Fibroblast of skin of back (primary cell): ENCODE measurements at regions not wholly inside any gene's neighbourhood (a gene's known extent, or its start where the extent isn't known, plus 50 kb on each side); places are given as distances from the start of the nearest gene placed in this dataset.
A peak's percentile ranks its signal among the peaks of the same experiment; 100 is the strongest.

Experiments
- DNase-seq: peaks from one replicate; pipeline ENCODE4 v3.0.0-alpha.2; 2013

DNA sequence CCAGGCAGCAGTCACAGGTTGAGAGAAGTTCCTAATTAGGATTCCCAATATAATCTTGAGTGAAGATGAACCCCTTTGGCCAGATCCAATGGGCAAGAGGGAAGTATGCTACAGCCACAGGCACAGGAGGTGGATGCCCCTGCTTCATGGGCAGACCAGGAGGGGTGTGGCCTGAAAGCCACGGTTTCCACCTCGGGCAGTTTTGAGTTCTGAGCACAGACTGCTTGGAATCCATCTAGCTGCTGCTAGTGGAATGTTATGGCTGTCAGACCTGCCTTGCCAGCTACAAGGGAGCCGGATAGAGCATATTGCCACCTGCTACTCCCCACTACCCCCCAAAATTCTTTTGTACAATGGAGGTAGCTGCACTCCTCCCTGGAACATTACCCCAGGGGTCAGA is 672.9 kb downstream of the HACE1 start:
- DNase-seq: no peak

GRCh38 chr6:104183816-104184435 is 675.8 kb downstream of the HACE1 start:
- no peak for DNase-seq

- DNase-seq: peak; percentile 16
These were observed 676.9 kb downstream of the HACE1 start for GRCh38 chr6:104182811-104183210.

- no peak for DNase-seq
These were observed 686.1 kb downstream of the HACE1 start for GRCh38 chr6:104173668-104174067.

DNA sequence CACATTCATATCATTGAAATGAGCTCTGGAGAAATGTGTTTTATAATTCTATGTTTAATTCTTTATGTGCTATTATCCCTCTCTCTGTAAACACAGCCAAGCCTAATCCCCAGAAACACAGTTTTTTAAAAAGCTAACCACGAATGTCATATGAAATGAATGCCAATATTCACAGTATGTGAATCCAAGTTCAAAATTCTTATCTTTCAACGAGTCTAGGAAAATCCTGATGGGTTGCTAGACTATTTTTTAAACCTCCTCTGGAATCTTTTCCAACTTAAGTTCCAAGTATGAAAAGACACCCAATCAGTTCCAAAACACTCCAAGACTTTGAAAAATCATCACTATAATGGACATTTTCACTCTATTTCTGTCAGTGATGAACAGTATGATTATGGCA is 689.3 kb downstream of the HACE1 start:
- DNase-seq: no peak

- no peak for DNase-seq
These were observed 693.6 kb downstream of the HACE1 start for GRCh38 chr6:104166055-104166668.

- peak; percentile 75 for DNase-seq
These were observed 697.6 kb downstream of the HACE1 start for GRCh38 chr6:104162036-104162669.

GRCh38 chr6:104159045-104159618 is 700.6 kb downstream of the HACE1 start:
- DNase-seq: no peak

GRCh38 chr6:104143757-104144156 is 716.0 kb downstream of the HACE1 start:
- no peak for DNase-seq

DNA sequence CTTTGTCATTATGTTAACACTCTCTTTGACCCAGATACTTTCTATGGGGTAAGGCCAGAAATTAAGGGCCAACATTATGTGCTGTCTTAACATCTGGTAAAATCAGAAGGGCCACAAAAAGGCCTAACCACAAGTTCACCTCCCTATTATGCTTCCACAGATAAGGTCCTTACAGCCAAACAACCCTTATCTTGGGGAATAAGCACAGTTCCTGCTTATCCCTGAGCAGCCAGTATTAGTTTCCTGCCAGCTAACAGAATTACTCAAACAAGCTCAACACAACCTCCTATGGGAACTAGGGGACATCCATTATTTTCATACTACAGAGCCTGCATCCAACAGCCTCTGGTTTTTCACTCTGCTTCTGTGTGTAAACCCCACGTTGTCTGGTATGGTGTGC is 724.8 kb downstream of the HACE1 start:
- DNase-seq: no peak

GRCh38 chr6:104130343-104130742 is 729.4 kb downstream of the HACE1 start:
- DNase-seq: no peak

GRCh38 chr6:104126315-104127005 is 733.3 kb downstream of the HACE1 start:
- DNase-seq: peak; percentile 82

- DNase-seq: no peak
These were observed 736.5 kb downstream of the HACE1 start for GRCh38 chr6:104123227-104123626.

DNA sequence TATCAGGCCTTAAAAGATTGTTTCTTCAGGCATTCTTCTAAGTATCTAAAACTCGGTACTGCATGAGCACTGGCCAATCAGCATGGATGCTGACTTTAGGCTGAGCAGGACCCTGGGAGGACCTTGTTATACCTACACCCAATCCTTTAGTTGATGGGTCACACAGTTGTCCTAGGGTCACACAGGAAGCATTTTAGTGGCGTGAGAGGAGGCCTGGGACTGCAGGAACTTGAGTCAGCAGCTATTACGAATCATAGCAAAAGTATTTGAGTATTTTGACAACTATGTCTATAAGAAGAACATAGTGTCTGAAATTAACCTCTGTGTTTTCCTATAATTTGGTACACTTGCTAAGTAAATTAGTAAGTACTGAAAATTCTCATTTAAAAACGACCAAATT is 741.4 kb downstream of the HACE1 start:
- peak; percentile 90 for DNase-seq

- no peak for DNase-seq
These were observed 749.9 kb downstream of the HACE1 start for GRCh38 chr6:104109806-104110205.

DNA sequence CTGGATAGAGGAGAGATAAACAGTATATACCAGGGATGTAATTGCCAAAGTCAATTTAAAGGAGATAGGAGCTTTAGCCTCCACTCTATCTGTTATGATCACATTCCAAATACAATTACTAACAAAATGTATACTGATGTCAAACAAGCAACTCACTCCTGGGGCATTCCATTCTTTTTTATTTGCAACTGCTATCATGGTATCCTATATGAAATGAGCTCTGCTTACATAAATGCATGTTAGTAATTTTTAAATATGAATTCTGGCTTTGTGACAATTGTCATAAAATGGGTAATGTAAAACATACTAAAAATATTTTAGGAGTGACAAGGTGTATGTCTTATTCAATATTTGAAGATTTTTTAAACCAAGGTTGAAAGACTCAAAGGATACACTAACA is 751.1 kb downstream of the HACE1 start:
- DNase-seq: no peak

DNA sequence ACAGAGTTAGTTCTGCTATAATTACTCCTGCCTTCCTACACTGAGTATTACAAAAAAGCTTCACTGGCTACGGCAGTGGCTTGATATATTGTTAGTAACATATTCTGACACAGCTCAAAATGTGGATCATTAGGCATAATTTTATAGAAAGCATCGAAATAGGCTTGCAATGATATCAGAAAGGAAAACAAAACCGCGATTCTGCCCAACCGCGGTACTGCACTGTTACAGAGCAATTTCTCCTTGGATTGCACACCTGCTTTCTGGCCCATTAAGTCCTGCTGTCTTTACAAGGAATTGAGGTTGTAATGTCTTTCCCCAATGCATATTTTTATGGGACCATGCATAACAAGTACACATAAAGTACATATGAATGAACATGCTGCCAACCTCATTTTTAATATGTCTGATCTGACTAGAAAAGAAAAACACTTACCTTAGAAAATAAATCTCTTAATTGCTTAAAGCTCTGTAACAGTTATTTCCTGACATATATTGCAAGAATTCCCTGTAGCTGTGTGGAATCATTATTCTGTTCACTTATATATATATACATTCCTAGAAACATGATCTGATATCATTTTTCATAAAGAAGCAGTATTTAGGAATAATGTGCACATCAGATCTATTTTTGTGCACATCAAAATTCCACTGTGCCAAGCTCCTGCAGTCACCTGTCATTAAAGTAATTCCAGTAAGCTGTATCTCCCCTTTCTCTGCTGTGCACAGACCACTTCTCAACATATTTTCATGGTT is 763.9 kb downstream of the HACE1 start:
- DNase-seq: no peak

DNA sequence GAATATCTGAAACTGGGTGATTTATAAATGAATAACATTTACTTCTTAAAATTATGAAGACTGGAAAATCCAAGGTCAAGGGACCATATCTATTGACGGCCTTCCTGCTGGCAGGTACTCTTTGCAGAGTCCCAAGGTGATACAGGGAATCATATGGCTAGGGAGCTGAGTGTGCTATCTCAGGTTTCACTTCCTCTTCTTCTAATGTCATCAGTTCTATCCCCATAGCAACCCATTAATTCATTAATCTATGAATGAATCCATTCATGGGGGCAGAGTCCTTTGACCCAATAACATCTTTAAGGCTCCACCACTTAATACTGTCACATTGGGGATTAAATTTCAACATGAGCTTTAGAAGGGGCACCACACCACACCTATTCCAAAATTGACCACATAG is 772.0 kb downstream of the HACE1 start:
- DNase-seq: no peak

- DNase-seq: no peak
These were observed 791.4 kb downstream of the HACE1 start for GRCh38 chr6:104068281-104068680.

GRCh38 chr6:104064876-104065275 is 794.8 kb downstream of the HACE1 start:
- no peak for DNase-seq

DNA sequence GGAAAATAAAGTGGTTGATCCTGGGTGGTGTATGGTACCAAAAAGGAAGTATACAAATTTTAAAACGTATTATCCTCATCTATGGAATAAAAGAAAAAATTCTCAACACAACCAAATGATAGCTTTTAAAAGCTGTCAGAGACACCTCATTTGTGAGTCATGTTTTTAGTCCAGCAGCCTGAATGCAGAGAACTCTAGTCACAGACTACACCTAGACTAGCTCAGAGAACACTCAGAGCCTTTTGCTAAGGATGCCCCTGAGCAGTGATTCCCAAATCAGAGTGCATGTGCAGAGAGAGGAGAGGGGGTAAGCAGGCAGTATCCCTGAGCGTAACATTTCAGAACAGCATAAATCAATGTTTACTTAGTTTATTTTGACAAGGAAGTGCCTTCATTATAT is 809.3 kb downstream of the HACE1 start:
- DNase-seq: no peak

DNA sequence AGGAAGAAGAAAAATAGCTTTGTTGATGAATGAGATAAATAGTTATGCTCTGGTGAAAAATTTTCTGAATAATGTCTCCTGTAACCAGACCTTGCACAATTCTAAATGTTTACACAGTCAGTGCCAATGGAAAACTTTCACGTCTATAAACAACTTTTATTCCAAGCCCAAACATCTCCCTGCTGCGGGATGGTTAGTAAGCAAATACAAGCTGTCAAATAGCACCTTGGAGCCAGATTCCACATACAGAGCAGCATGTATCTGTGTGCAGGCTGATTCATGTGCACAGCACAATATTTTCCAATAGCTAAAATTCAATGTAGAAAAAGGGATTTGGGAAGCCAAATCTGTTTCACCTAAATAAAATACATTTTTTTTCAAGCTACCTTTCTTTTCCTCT is 813.3 kb downstream of the HACE1 start:
- DNase-seq: no peak

GRCh38 chr6:104031346-104031745 is 828.4 kb downstream of the HACE1 start:
- no peak for DNase-seq
